ENCODE measurements at regions not wholly inside any gene's neighbourhood (a gene's known extent, or its start where the extent isn't known, plus 50 kb on each side); places are given as distances from the start of the nearest gene placed in this dataset.

- H3K27me3 ChIP-seq (replicated peaks in 1 of 4; ENCODE audit: control insufficient read depth in 3 of 4, extremely low read depth in 1 of 4, insufficient read depth in 3 of 4, low read length in 3 of 4) = no peaks in the 10 kb centered on the region
- no peak overlapping the region for H3K56ac ChIP-seq (replicated peaks; ENCODE audit: insufficient read length, low read depth, low read length)
- H3K4ac ChIP-seq (replicated peaks; ENCODE audit: insufficient read length, low read depth, low read length) = no peak overlapping the region
- H3K4me1 ChIP-seq (replicated peaks in 1 of 4; ENCODE audit: control insufficient read depth in 3 of 4, insufficient read depth in 4 of 4, low read length in 3 of 4) = no peaks in the 10 kb centered on the region
- H2BK20ac ChIP-seq (ENCODE audit: low read length) = no peak overlapping the region
- ChIA-PET CTCF (ENCODE audit: partially characterized antibody) (interaction anchor here (0.7 to 1.3 kb wide), 3 partner anchors 247 to 258 kb away, joined by 3 to 4 read pairs (median 3); no protein-coding TSS in a partner anchor), POLR2A (ENCODE audit: partially characterized antibody) (no interaction called here)
- H2AFZ ChIP-seq (ENCODE audit: low read length) = no peak overlapping the region
- H3K23me2 ChIP-seq (ENCODE audit: low read depth, low read length) = no peaks in the 10 kb centered on the region
- H3K79me1 ChIP-seq (ENCODE audit: low read depth, low read length) = no peaks in the 10 kb centered on the region
- H3K9me3 ChIP-seq (ENCODE audit: insufficient read depth in 2 of 2, low read depth in 1 of 2, low read length in 1 of 2) = no peaks in the 10 kb centered on the region
- no peak overlapping the region for H4K5ac ChIP-seq (ENCODE audit: insufficient read length, low read depth, low read length)
- no peak overlapping the region for H2BK5ac ChIP-seq (ENCODE audit: low read depth, low read length)
- H3K23ac ChIP-seq (ENCODE audit: insufficient read length) = no peak overlapping the region
- DNase-seq (ENCODE audit: low read depth in 1 of 2, low spot score in 2 of 2) (no peak), FAIRE-seq (no peak)
- H3K27ac ChIP-seq (ENCODE audit: low read depth, low read length) = no peak overlapping the region
- no peak overlapping the region for H3K14ac ChIP-seq (ENCODE audit: insufficient read length)
- H4K91ac ChIP-seq (replicated peaks; ENCODE audit: insufficient read length, low read length) = no peak overlapping the region
- no peak overlapping the region for H2AK5ac ChIP-seq (ENCODE audit: low read depth, low read length)
- H3K79me2 ChIP-seq (ENCODE audit: control insufficient read depth in 1 of 2, insufficient read depth in 2 of 2, low read length in 2 of 2) = no peaks in the 10 kb centered on the region
- no peak overlapping the region for H3K4me3 ChIP-seq (ENCODE audit: extremely low read depth in 1 of 4, insufficient read depth in 2 of 4, low read depth in 3 of 4, low read length in 4 of 4)
- no peak overlapping the region for H3K4me2 ChIP-seq (ENCODE audit: insufficient read depth in 1 of 2, low read depth in 2 of 2, low read length in 2 of 2)
- 90% methylated on average over 7 of the region's 7 CpGs; no CpG with 5 or more reads in 1 of the 2 experiments for WGBS, 2 experiments (ENCODE audit: extremely low coverage in 1 of 2, insufficient coverage in 1 of 2, insufficient read length in 1 of 2, insufficient replicate concordance in 2 of 2, low coverage in 1 of 2, low lambda C conversion rate in 2 of 2, missing lambda C conversion rate in 1 of 2)
- no peak overlapping the region for H3K18ac ChIP-seq (ENCODE audit: extremely low read depth, low read length)
- no peak overlapping the region for H4K8ac ChIP-seq (ENCODE audit: extremely low read depth, insufficient read depth, low read length)
- TF ChIP-seq POU5F1 (IDR thresholded peaks at IDR 0.05; ENCODE audit: low read depth, low read length) (no peak), KDM1A (IDR thresholded peaks at IDR 0.05; ENCODE audit: borderline replicate concordance, low read length) (no peak), ZNF274 (IDR thresholded peaks at IDR 0.05; ENCODE audit: borderline replicate concordance, extremely low read depth, low read length) (no peak), CTBP2 (IDR thresholded peaks at IDR 0.05; ENCODE audit: borderline replicate concordance, insufficient read depth, insufficient read length, low read length) (no peak), EP300 (IDR thresholded peaks at IDR 0.05; ENCODE audit: borderline replicate concordance in 1 of 2, low read depth in 2 of 2, low read length in 2 of 2) (no peak)
- TF ChIP-seq, protein P1, sequence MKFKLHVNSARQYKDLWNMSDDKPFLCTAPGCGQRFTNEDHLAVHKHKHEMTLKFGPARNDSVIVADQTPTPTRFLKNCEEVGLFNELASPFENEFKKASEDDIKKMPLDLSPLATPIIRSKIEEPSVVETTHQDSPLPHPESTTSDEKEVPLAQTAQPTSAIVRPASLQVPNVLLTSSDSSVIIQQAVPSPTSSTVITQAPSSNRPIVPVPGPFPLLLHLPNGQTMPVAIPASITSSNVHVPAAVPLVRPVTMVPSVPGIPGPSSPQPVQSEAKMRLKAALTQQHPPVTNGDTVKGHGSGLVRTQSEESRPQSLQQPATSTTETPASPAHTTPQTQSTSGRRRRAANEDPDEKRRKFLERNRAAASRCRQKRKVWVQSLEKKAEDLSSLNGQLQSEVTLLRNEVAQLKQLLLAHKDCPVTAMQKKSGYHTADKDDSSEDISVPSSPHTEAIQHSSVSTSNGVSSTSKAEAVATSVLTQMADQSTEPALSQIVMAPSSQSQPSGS (IDR thresholded peaks at IDR 0.05; ENCODE audit: low read length) = no peak
- no peak overlapping the region for H2BK120ac ChIP-seq (replicated peaks; ENCODE audit: low read depth, low read length)
- H3K36me3 ChIP-seq (ENCODE audit: control insufficient read depth in 2 of 4, insufficient read depth in 4 of 4, low read length in 3 of 4) = no peaks in the 10 kb centered on the region
- no peak overlapping the region for H3K9ac ChIP-seq (replicated peaks in 1 of 4; ENCODE audit: extremely low read depth in 1 of 4, low read depth in 3 of 4, low read length in 3 of 4)
- H4K20me1 ChIP-seq (replicated peaks in 1 of 2; ENCODE audit: control insufficient read depth in 1 of 2, insufficient read depth in 2 of 2, low read length in 2 of 2) = no peaks in the 10 kb centered on the region
- H2BK15ac ChIP-seq (ENCODE audit: low read length) = no peak overlapping the region
- no peak overlapping the region for H2BK12ac ChIP-seq (ENCODE audit: low read depth, low read length)
Observed at GRCh38 chr16:10262377-10263132, 80.3 kb upstream of the GRIN2A start.

Data from H1 (cell line).